Stimulated activated CD4-positive, alpha-beta T cell treated with anti-CD3 and anti-CD28 coated beads, Interleukin-15, amount 100 ng/mL, for 24 hours (primary cell): ENCODE measurements at regions not wholly inside any gene's neighbourhood (a gene's known extent, or its start where the extent isn't known, plus 50 kb on each side); places are given as distances from the start of the nearest gene placed in this dataset.

Experiments used
- DNase-seq: peaks from one replicate; pipeline ENCODE4 v3.0.0-alpha.2; 2020

DNA sequence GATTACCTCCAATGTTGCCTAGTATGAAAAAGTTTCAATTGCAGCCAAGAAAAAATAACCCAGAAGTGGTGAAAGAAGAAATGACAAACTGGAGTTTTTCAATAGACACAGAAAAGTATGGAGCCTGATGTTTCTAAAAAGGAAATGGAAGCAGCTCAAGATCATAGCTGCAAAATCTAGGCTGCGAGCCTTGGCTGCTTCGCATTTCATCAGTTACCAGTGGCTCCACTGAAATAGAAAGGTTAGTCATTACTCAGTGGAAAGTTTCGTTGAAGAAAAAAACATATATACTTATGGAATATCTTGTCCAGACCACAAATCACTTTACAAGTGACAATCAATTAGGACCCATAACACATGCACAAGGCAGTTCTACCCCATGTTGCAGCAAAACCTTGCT is 206.8 kb upstream of the SOX9 start:
- no peak for DNase-seq

DNA sequence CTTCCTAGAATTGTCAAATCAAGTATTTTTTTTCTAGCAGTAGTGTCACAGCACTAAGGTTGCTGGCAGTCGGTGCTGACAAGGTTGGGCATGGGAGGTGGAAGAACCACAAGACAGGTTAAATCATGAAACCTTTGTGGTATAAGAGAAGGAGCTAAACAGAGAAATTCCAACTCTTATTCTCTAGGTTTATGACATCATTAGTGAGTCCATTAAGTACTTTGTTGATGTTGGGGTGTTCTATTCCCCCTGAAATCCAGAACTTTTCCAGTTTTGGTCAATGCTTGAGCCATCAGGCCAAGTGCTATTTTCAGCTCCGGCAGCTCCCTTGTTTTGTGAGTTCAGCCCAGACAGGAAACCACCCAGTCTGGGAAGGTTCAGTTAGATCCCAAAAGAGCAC is 206.0 kb upstream of the SOX9 start:
- DNase-seq: no peak

DNA sequence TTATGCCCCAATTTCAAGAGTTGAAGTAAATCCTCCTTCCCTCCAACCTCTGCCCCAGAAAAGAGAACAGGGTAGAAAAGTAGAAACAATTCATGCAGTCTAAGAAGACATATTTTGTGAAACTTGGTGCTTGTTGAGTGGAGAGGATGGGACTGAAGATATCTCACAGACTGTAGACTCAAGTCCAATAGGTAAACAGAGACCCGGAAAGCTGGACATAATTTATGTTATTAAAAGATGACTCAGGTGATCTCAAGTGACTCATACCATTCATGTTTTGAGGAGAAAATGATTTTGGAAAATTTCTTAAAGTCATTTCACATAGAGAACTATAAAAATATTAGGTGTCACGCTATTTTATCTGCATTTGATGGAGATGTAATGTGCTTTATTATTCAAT is 203.1 kb upstream of the SOX9 start:
- no peak for DNase-seq

DNA sequence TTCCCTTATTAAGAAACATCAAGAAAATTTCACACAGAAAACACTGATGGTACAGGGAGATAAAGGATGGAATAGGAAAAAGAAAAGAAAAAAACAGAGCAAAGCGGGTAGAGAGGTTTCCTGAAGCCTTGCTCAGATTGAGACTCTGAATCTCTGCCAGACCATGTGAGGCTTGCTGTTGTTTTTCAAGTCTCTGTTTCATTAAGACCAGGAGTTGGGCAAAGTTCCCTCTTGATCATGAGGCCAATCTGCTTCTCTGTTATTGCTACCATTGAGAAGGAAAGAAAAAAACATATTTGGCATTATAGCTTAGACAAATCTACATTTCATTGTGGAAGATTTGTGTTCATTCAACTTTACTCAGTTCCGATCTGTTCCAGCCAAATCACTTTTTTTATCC is 201.6 kb upstream of the SOX9 start:
- no peak for DNase-seq

DNA sequence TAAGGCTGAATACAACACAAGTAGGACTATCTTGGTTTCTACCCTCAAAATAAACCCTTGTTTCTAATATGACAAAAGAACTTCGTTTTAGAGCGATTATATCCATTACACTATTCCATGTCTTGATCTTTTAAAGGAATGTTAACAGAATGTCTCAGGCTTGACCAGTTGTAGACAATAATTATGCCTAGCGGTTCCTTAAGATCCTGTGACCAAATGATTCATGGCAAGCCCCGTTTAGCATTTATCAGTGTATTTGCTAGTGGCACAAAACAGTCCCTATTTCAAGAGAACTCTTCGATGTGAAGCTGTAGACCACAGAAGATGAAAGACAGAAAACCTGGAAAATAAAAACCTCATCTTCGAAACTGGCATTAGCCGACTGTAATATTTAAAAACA is 200.9 kb upstream of the SOX9 start:
- no peak for DNase-seq

DNA sequence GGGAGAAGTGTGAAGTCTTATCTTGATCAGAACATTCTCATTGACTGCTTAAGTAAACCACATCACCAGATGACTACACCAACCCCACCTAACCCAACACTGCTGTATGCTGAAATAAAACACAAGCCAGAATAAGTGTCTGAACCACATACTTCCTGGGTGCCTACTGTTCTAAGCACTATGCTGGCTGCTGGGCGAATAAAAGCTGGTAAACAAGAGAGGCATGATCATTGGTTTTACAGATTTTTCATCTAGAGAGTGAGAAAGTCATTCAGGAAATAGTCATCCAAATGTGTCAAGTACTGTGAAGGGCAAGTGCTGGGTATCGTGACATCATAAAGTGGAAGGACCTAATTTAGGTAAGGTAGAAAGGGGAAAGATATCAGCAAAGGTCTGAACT is 199.0 kb upstream of the SOX9 start:
- no peak for DNase-seq

DNA sequence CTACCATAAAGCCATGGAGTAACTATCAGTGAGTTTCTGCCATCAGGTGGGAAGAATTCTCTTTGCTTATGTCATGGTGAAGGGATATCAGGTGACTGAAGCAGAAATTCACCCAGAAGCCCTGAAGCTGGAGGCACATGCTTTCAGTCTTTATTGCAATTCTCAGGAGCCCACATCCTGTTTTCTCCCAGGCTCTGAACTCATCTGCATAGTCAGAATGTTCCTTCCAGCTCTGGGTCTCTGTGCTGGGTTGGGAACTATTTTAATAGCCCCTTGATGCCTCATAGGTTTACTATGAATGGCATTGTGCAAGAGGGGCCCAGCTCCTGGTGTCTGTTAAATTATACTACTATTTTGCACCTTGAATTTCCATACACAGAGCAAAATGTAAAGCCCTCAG is 198.4 kb upstream of the SOX9 start:
- no peak for DNase-seq

DNA sequence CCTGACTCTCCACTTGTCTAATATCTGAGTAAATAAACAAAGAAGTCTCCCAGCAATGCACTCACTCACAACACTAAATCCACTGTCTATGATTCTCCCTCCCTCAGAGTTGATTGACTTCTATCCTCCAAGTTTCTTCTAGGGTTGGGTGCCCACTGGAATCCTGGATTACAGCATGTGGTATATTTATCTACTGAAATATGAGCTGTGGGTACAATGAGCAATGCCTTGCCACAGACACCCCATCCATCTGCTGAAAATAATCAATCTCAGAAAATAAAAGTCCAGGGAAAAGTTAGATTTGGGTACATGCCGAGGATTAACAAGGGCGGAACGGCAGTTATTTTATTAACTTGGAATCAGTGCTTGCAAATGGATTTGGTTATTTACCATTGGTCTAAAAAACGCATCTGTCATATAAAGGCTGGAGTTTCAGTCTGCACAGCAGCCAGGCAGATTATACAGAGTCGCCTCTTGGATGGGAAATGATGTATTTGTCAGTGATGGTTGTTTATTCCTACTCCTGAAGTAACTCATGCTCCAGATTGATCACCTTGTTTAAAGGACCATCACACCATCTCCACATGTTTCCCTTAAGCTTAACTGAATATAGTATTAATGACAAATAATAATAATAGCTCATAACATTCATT is 193.9 kb upstream of the SOX9 start:
- no peak for DNase-seq

DNA sequence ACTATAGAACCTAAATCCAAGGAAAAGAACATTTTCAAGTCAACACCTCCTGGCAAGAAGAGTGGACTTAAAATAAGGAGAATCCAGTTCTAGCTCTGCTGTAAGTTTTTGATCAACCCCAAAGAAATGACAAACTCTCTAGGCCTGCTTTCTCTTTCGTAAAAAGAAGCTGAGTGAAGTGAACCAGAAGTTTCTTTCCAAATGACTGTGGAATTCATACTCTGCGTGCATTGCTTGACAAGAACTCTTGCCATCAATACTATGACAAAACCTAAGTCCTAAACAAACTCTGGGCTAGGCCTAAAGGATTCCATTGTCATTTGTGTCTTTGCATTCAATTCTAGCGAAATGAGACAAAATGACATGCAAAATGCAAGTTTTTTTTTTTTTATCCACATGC is 187.5 kb upstream of the SOX9 start:
- no peak for DNase-seq

DNA sequence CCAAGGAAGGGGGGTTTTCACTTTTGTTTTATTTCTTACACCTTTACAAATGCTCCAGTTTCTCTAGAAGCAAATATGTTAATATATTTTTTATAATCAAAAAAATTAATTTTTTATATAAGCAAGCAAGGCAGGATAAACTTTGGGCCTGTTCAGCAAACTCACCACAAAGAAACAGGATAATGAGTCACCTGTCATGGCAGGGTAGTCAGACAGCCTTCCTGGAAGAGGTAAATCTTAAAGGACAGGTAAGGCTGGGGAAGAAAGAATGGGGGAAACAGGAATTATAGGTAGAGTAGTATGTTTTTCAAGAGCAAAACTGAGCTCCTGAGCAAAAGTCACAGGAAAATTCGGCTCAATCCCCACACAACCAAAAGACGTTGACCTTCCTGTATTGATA is 186.3 kb upstream of the SOX9 start:
- DNase-seq: no peak

DNA sequence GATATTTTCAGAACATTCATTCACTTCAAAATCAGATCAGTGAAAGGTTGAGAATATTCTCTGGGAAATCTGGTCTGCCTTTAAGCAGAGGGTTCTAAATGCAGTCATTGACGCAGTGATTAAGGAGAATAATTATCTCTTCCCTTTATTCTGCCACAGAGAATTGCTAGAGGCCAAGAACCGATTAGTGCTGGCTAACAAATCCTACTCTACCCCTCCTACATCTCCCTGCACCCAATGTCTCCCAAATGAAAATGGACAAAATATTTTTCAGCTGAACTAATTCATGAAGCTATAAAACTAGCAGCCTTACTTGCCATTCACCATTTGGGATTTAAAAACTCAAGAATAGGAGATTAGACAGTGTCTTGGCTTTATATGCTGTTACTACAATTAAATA is 185.5 kb upstream of the SOX9 start:
- DNase-seq: no peak

DNA sequence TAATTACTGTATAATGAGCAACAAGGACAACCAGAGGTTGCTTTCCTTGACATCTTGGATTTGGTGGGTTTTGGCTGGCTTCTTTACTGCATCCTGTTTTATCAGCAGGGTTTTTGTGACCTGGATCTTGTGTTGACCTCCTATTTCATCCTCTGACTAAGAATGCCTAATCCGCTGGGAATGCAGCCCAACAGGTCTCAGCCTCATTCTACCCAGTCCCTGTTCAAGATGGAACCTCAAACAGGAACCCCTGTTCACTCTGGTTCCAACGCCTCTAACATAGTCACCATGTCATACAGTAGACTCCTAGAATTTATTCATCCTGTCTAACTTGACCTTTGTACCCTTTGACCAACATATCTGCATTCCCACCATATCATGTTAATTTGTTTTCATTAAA is 183.8 kb upstream of the SOX9 start:
- DNase-seq: no peak

DNA sequence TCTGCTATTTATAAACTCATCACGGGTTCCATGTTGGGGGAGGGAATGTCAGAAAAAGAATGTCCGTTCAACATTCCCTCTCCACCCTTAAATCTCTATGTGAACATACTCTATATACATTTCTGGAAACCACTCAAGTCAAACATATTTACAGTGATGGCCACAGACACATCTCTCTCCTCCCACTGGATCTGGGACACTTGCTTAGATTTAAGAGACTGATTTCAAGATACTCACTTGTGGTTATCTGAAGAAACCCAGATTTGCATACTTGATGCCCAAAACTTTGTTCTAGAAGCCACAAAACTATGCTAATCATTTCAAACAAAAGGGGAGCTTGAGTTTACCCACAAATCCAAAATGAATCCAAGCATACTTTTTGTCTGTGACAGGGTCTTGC is 182.9 kb upstream of the SOX9 start:
- no peak for DNase-seq

DNA sequence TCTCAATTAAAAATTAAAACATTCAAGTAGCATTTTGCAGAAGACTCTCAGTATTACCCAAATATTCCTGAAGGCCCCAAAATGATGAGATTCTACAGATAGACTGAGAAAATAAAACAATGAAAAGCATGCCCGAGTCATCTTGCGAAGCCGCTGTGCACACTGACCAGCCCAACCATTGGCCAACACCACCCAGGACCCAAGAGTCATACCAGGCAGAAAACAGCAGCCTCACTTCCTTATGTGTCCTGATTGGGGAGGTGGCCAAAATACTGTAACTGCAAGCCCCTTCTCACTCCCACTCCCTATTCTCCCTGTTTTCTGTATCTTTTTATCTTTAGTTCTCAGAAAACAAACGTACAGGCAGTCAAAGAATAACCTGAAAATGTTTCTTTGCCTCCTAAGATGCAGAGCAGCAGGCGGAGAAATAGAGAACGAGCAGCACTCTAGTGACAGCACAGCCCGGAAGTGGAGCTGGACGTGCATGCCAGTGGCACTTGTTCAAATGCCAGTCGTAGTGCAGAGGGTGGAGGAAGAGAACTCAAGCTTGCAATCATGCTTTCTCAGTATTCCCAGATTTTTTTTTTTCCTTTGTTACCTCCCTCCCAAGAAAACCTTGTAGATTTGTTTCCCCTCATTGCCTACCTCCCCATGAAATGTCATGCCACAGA is 182.3 kb upstream of the SOX9 start:
- DNase-seq: no peak

DNA sequence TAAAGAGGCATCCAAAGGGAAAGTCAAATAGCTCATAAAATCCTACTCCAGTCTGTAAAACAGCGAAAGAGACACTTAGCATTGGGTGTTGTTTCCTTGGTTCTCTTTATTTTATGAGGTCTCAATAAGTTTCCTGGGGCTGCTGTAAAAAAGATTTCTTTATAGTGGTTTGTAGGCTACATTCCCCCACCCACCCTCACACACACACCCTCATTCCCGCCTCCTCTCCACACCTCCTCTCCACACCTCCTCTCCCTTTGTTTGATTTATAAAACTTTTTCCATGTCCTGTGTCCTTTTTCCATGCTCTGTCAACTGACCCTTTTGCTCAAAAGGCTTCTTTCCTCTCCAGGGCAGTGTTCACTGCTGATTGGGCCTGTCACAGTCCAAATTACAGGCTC is 178.9 kb upstream of the SOX9 start:
- no peak for DNase-seq

DNA sequence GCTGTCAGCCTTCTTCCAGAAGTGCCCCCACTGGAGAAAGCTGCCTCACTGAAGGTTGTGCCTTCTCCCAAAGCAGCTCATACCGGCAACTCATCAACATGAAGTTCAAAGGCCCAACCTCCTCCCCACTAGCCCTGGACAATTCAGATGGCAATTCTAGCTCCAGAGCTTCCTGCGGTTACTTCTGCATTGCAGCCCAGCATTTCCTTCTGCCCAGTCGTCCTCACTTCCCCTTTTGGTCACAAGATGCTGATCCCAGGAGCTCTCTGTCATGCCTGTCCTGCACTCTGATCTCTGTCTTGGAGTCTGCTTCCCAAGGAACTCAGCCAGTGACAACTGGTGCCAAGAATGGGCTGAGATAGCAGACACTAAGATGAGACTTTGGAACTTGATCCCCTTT is 178.2 kb upstream of the SOX9 start:
- no peak for DNase-seq

DNA sequence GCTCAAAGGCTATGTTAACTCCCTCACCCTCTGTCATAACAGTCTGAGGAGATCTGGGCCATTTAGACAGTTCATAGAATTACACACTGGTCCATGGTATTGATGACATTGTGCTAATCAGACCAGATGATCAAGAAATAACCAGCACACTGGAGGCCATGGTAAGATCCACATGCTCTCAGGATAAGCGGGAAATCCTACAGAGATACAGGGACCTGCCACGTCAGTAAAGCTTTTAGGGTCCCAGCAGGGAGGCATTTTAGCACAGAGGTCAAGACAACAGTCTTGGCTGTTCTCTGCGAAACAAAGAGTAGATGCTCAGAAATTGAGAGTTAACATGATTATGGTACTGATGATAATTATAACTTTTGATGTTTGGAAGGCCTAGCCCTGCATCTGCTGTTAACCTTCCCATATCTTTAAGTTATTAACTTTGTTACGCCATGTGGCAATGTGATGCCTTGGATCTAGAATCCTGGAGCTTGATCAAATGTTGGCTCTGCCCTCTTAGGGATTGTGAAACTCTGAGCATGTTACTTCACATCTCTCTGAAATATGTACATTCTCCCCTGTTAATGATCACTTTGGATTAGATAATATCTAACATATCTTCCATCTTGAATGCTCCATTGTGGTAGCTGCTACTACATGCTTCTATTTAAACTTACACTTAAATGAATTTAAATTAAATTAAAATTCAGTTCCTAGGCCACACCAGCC is 172.0 kb upstream of the SOX9 start:
- no peak for DNase-seq

DNA sequence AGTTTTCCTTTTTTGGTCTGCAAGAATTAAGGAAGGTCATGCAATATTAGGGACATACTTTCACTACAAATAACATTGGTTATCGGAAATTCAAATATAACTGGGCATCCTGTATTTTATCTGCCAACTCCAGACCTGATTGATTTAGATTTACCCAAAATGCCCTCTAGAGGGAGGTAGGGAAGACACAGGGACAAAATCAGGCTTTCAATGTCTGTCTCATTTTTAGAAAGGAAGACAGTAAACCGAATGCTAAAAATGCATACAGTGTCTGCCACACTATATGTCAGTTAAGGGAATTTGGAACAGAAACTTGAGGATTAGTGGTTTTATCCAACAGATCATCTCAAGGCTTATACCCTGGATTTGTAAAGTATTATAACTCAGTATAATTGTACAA is 161.7 kb upstream of the SOX9 start:
- DNase-seq: no peak

DNA sequence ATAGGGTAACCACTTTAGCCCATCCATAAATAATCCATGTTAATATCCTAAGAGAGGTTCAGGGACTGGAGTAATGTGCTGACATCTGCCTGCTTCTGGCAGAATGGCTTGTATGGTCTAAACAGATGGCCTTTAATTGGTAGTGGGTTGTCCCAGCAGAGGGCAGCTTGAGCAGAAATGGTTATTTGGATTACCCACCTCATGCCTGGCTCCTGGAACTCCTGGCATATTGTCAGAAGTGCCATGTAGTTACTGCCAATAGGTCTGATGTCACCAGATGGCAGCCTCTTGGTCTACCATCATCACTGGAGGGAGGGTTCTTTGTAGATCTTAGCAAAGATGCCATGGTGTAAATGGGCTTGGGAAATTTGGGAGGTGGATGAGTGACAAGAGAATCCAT is 157.5 kb upstream of the SOX9 start:
- DNase-seq: no peak

DNA sequence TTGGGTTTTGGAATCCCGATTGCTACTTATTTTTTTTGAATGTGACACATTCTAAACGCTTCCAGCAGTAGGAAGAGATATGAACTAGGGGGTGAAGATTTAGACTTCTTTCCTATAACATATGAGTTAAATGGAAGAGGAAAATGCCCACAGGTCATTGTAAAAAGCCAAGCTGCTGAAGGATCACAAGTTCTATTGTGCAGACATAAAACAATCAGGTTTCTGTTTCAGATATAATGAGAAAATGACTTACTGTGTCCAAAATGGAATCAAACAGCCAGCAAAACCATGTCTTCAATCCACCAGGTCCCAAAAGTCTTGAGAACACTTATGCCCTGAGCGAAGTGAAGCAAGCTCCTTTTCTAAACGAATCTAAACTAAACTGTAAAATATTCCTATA is 157.0 kb upstream of the SOX9 start:
- DNase-seq: no peak

DNA sequence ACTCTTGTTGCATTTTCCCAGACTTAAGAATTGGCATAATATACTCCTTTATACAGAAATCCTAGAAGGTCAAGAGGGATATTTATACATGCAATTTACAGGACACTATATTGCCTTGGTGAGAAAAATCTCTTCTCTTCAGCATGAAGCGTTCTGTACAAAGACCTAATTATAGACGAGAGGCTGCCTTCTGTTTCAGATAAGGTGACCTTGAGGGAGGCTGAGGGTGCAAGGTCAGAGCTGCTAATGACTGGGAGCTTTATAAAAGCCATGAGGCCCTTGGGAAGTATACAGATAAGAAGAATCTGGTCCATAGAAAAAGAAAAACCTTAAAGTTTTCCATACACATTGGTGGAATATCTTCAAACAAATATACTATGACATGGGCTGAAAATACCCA is 156.3 kb upstream of the SOX9 start:
- no peak for DNase-seq

DNA sequence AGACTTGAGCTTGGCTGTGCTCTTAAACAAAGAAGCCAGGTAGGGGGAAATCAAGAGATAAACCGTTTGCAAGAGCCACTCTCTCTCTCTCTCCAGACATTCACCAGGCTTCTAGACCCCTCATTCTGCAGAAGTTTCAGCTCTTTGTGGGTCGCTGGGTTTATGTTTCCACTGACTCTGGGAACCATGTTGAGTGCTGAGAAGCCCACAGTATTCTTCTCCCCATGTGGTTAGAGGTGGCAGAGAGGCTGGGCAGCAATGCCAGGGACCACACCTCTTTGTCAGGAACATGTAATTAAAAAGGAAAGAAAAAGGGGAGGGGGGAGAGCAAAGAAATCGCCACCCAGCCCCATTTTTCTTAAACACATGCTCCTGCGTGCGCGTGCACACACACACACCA is 154.8 kb upstream of the SOX9 start:
- DNase-seq: no peak

DNA sequence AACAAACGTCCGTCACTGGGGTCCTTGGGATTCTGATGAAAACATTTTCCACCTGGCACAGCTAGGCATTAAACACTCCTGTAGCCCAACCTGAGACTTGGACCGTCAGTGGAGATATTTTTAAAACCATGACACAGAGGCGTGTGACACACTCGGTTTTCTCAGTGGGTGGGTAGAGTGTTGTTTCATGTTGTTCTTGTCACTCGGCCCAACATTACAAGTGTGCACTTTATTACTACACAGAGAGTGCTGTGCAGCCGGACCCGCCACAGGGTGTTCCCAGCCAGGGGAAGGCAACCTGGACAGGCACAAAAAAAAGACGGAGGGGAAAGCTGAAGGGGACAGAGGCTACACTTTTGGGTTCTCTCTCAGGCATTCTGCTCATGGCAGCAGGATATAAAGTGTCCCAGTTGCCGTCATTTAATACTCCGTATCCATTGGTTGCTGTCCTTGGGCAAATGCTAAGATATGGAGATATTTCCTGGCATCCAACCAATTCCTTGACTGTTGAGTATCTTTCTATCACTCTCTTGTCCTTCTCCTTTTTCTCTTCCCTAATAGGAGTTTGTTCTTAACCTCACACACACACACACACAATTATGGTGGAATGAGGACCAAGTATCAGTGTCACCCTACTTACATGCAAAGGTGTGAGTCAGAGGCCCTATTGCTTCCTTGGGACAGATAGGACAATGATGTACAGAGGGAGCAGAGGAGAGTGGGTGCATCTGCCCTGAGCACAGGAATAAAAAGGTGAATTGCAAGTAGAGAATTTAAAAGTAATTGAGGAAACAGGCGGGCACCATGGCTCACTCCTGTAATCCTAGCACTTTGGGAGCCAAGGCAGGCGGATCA is 154.1 kb upstream of the SOX9 start:
- DNase-seq: no peak

DNA sequence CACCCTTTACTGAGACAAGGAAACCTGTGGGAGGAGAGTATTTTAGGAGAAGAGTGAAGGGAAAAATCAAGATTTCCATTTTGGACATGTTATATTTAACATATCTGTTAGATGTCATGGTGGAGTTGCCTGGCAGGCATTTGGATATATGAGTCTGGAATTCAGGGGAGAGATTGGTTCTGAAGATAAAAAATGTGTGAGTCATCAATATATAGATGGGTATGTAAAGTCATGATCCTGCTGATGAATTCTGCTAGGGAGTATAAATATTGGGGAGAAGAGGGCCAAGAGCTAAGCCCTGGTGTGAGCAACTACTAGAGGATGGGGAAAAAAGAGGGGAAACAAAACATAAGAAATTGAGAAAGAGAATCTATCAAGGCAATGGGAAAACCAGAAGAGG is 151.3 kb upstream of the SOX9 start:
- DNase-seq: no peak
